Endothelial cell of umbilical vein (primary cell): ENCODE measurements at regions not wholly inside any gene's neighbourhood (a gene's known extent, or its start where the extent isn't known, plus 50 kb on each side); places are given as distances from the start of the nearest gene placed in this dataset.

ENCODE experiments used
- BruUV-seq: library from RNA; stranded (reverse); fragments of 400-500 nt; replicated peaks from 2 replicates; lab custom pipeline; 2021; lab: Mats Ljungman, UMichigan
- CTCF ChIA-PET: fragments of 300-600, 350-600 bp; sonication (Branson Sonifier 250); formaldehyde crosslinking; loops from one replicate; lab custom pipeline; 2021; ENCODE audit warnings: antibody characterized with exemption, inconsistent platforms; lab: Charles Lee
- POLR2A ChIA-PET: fragments of 300-600, 350-600 bp; sonication (Branson Sonifier 250); formaldehyde crosslinking; loops from one replicate; lab custom pipeline; 2021; ENCODE audit warnings: antibody characterized with exemption, inconsistent platforms; lab: Charles Lee
- DNase-seq: peaks from one replicate; pipeline ENCODE4 v3.0.0-alpha.2; 2011; ENCODE audit warnings: low read depth, low spot score
- FAIRE-seq: peaks from 2 replicates; lab custom pipeline; 2011; peaks lifted over from hg19 to GRCh38; lab: Jason Lieb, UNC
- H2AFZ ChIP-seq: 2 replicates; pipeline ENCODE4 v1.6.0; 2012; ENCODE audit warnings: low read depth, low read length, control low read depth, inconsistent platforms
- H3K27ac ChIP-seq: 2 replicates; pipeline ENCODE4 v1.5.1; 2011; ENCODE audit warnings: low read depth, mild to moderate bottlenecking, control low read depth, low read length, moderate library complexity; ENCODE audit not compliant: insufficient read depth
- H3K27me3 ChIP-seq, 2 experiments: 2 replicates each; pipeline versions ENCODE4 v1.6.0 to v1.6.1; 2011; ENCODE audit warnings: low read length in 2 of 2, mixed read lengths in 1 of 2; ENCODE audit not compliant: control insufficient read depth in 2 of 2, insufficient read depth in 2 of 2
- H3K36me3 ChIP-seq, 2 experiments: 2 replicates in 1 of 2; 3 replicates in 1 of 2; pipeline ENCODE4 v1.5.1; 2011; ENCODE audit warnings: low read length in 2 of 2, mild to moderate bottlenecking in 1 of 2, moderate library complexity in 1 of 2; ENCODE audit not compliant: control insufficient read depth in 2 of 2, insufficient read depth in 2 of 2; ENCODE audit errors: extremely low read depth in 1 of 2
- H3K4me1 ChIP-seq: 3 replicates; pipeline ENCODE4 v1.5.1; 2011; ENCODE audit warnings: mild to moderate bottlenecking, low read length; ENCODE audit not compliant: control insufficient read depth, insufficient read depth; ENCODE audit errors: extremely low read depth
- H3K4me2 ChIP-seq: 2 replicates; pipeline ENCODE4 v1.6.1; 2011; ENCODE audit warnings: low read length, control low read depth, mixed read lengths; ENCODE audit not compliant: insufficient read depth
- H3K4me3 ChIP-seq, 3 experiments: fragments of 200-600 bp in 1 of 3; sonication (generic), shearing (Covaris generic) in 1 of 3; replicated peaks in 1 of 3; 2 replicates each; pipeline ENCODE4 v1.5.1; 2011 to 2016; ENCODE audit warnings: control low read depth in 3 of 3, low read length in 3 of 3, mild to moderate bottlenecking in 2 of 3, inconsistent platforms in 1 of 3, low read depth in 1 of 3, moderate library complexity in 1 of 3; ENCODE audit not compliant: insufficient read depth in 1 of 3
- H3K79me2 ChIP-seq: 2 replicates; pipeline ENCODE4 v1.6.0; 2012; ENCODE audit warnings: low read length, inconsistent platforms; ENCODE audit not compliant: control insufficient read depth, insufficient read depth
- H3K9ac ChIP-seq: replicated peaks from 2 replicates; pipeline ENCODE3; 2011; ENCODE audit warnings: low read length, control low read depth; ENCODE audit not compliant: insufficient read depth; ENCODE audit errors: extremely low read depth
- H3K9me1 ChIP-seq: replicated peaks from 3 replicates; pipeline ENCODE4 v1.6.0; 2011; ENCODE audit warnings: mild to moderate bottlenecking, low read length; ENCODE audit not compliant: control insufficient read depth, insufficient read depth; ENCODE audit errors: extremely low read depth
- H3K9me3 ChIP-seq: replicated peaks from 2 replicates; pipeline ENCODE4 v1.5.1; 2012; ENCODE audit warnings: low read length, inconsistent platforms; ENCODE audit not compliant: control insufficient read depth, insufficient read depth
- H4K20me1 ChIP-seq: replicated peaks from 2 replicates; pipeline ENCODE3; 2011; ENCODE audit warnings: mild to moderate bottlenecking, low read length; ENCODE audit not compliant: control insufficient read depth, insufficient read depth; ENCODE audit errors: extremely low read depth
- CTCF ChIP-seq, 2 donors: IDR thresholded peaks; 1 replicate in 1 of 2; 2 replicates in 1 of 2; pipeline ENCODE4 v1.5.1; 2011; ENCODE audit warnings: low read length in 2 of 2, mild to moderate bottlenecking in 2 of 2, moderate library complexity in 2 of 2, control low read depth in 1 of 2, inconsistent platforms in 1 of 2, low read depth in 1 of 2; ENCODE audit not compliant: insufficient read depth in 1 of 2; ENCODE audit errors: extremely low read depth in 1 of 2
- EZH2 ChIP-seq: IDR thresholded peaks from 2 replicates; pipeline ENCODE4 v1.6.1; 2012; ENCODE audit warnings: borderline replicate concordance, low read depth, mild to moderate bottlenecking, moderate library complexity, low read length, inconsistent platforms; ENCODE audit not compliant: severe bottlenecking
- FOS ChIP-seq: IDR thresholded peaks from 2 replicates; pipeline ENCODE4 v1.6.1; 2011; ENCODE audit warnings: mild to moderate bottlenecking, low read length, moderate library complexity, borderline replicate concordance; ENCODE audit not compliant: insufficient read depth
- GATA2 ChIP-seq: IDR thresholded peaks from 2 replicates; pipeline ENCODE4 v1.7.0; 2011; ENCODE audit warnings: low read depth, mild to moderate bottlenecking, moderate library complexity, mixed read lengths, low read length; ENCODE audit not compliant: insufficient read length, insufficient read depth
- JUN ChIP-seq: IDR thresholded peaks from 2 replicates; pipeline ENCODE4 v1.6.1; 2011; ENCODE audit warnings: borderline replicate concordance, low read depth; ENCODE audit not compliant: insufficient read length, insufficient read depth
- MAX ChIP-seq: IDR thresholded peaks from 2 replicates; pipeline ENCODE4 v1.6.1; 2011; ENCODE audit not compliant: insufficient read depth, insufficient read length
- MYC ChIP-seq: IDR thresholded peaks from one replicate; pipeline ENCODE4 v1.6.1; 2011; ENCODE audit warnings: mild to moderate bottlenecking, low read depth, low read length
- POLR2A ChIP-seq: IDR thresholded peaks from 2 replicates; pipeline ENCODE4 v1.6.1; 2012; ENCODE audit warnings: low read depth, mild to moderate bottlenecking, control low read depth, low read length
- POLR2AphosphoS5 ChIP-seq: IDR thresholded peaks from 2 replicates; pipeline ENCODE4 v1.6.1; 2012; ENCODE audit warnings: low read depth, mild to moderate bottlenecking, control low read depth, low read length, moderate library complexity; ENCODE audit not compliant: insufficient read depth
- dilution Hi-C: fragments of 300-500 bp; cut with MboI; formaldehyde crosslinking; loops from one replicate; pipeline ENCODE4 v1.15.0; 2019; ENCODE audit warnings: low sequenced_read_pairs; ENCODE audit not compliant: extremely low pct_ligation_motif_present
- intact Hi-C: fragments of 100-400 bp; cut with micrococcal nuclease; formaldehyde crosslinking; loops from one replicate; pipeline ENCODE4 v1.10.0; 2022

GRCh38 chr1:36603461-36603860 is 120.7 kb upstream of the CSF3R start:
- no peak overlapping the region for H3K4me3 ChIP-seq
- no peak overlapping the region for H2AFZ ChIP-seq
- no peak overlapping the region for H3K4me2 ChIP-seq
- no peak overlapping the region for H3K27ac ChIP-seq
- DNase-seq (no peak), FAIRE-seq (no peak)
- BruUV-seq: no TSS peak
- ChIA-PET POLR2A (no interaction called here), CTCF (interaction anchor here (2.2 kb wide), 1 partner anchor 27 kb away, joined by 11 read pairs; no protein-coding TSS in a partner anchor)
- no peak overlapping the region for H3K9ac ChIP-seq
- TF ChIP-seq MAX (no peak), FOS (no peak), EZH2 (no peak), JUN (no peak), CTCF (IDR thresholded peaks at IDR 0.05; ENCODE audit: extremely low read depth in 1 of 2, insufficient read depth in 1 of 2, low read depth in 1 of 2, low read length in 2 of 2) (no peak), POLR2AphosphoS5 (no peak), POLR2A (no peak), GATA2 (no peak), MYC (no peak)
- H3K4me1 ChIP-seq: no peaks in the 10 kb centered on the region
- H3K79me2 ChIP-seq: no peaks in the 10 kb centered on the region
- no peaks in the 10 kb centered on the region for H4K20me1 ChIP-seq
- H3K36me3 ChIP-seq: no peaks in the 10 kb centered on the region
- no peaks in the 10 kb centered on the region for H3K9me3 ChIP-seq
- dilution Hi-C loops (no loop called here), intact Hi-C loops (no loop called here)
- H3K9me1 ChIP-seq: no peaks in the 10 kb centered on the region
- H3K27me3 ChIP-seq: no peaks in the 10 kb centered on the region
